SH-SY5Y (cell line): ENCODE measurements at regions not wholly inside any gene's neighbourhood (a gene's known extent, or its start where the extent isn't known, plus 50 kb on each side); places are given as distances from the start of the nearest gene placed in this dataset.

ENCODE experiments used
- GATA2 ChIP-seq: IDR thresholded peaks from 2 replicates; pipeline ENCODE4 v1.6.1; 2011; ENCODE audit warnings: mild to moderate bottlenecking, low read depth, low read length
- GATA3 ChIP-seq: IDR thresholded peaks from 2 replicates; pipeline ENCODE4 v1.6.1; 2011; ENCODE audit warnings: low read depth, mild to moderate bottlenecking, low read length, moderate library complexity

- TF ChIP-seq GATA2 (no peak), GATA3 (no peak)
These were observed 548.9 kb upstream of the STEAP1 start for GRCh38 chr7:89605362-89605761.
